Ishikawa (cell line): ENCODE measurements at regions not wholly inside any gene's neighbourhood (a gene's known extent, or its start where the extent isn't known, plus 50 kb on each side); places are given as distances from the start of the nearest gene placed in this dataset.

ENCODE experiments used
- CEBPB ChIP-seq: IDR thresholded peaks from 2 replicates; pipeline ENCODE4 v1.6.1; 2012
- CREB1 ChIP-seq: IDR thresholded peaks from 2 replicates; pipeline ENCODE4 v1.6.1; 2012; ENCODE audit warnings: low read depth
- EGR1 ChIP-seq: IDR thresholded peaks from 2 replicates; pipeline ENCODE4 v1.6.1; 2012
- EP300 ChIP-seq: IDR thresholded peaks from 2 replicates; pipeline ENCODE4 v1.6.1; 2012; ENCODE audit warnings: borderline replicate concordance
- FOXM1 ChIP-seq: IDR thresholded peaks from 2 replicates; pipeline ENCODE4 v1.6.1; 2012; ENCODE audit warnings: low read depth, borderline replicate concordance
- NFIC ChIP-seq: IDR thresholded peaks from 2 replicates; pipeline ENCODE4 v1.6.1; 2012
- RAD21 ChIP-seq: IDR thresholded peaks from 2 replicates; pipeline ENCODE4 v1.6.1; 2012; ENCODE audit warnings: low read depth
- TAF1 ChIP-seq: IDR thresholded peaks from 2 replicates; pipeline ENCODE4 v1.6.1; 2012; ENCODE audit warnings: low read depth, mild to moderate bottlenecking
- TCF12 ChIP-seq: IDR thresholded peaks from 2 replicates; pipeline ENCODE4 v1.6.1; 2012; ENCODE audit warnings: low read depth
- TEAD4 ChIP-seq: IDR thresholded peaks from 2 replicates; pipeline ENCODE4 v1.6.1; 2012
- YY1 ChIP-seq: IDR thresholded peaks from 2 replicates; pipeline ENCODE4 v1.6.1; 2012; ENCODE audit warnings: low read depth
- ZBTB7A ChIP-seq: IDR thresholded peaks from 2 replicates; pipeline ENCODE4 v1.6.1; 2012; ENCODE audit warnings: low read depth
- TF ChIP-seq, protein P1 (sequence below): IDR thresholded peaks from 2 replicates; pipeline ENCODE4 v1.6.1; 2012; ENCODE audit warnings: low read depth, mild to moderate bottlenecking
- TF ChIP-seq, protein P2 (sequence below): IDR thresholded peaks from 2 replicates; pipeline ENCODE4 v1.6.1; 2012
- TF ChIP-seq, protein P3 (sequence below): IDR thresholded peaks from 2 replicates; pipeline ENCODE4 v1.6.1; 2012

DNA sequence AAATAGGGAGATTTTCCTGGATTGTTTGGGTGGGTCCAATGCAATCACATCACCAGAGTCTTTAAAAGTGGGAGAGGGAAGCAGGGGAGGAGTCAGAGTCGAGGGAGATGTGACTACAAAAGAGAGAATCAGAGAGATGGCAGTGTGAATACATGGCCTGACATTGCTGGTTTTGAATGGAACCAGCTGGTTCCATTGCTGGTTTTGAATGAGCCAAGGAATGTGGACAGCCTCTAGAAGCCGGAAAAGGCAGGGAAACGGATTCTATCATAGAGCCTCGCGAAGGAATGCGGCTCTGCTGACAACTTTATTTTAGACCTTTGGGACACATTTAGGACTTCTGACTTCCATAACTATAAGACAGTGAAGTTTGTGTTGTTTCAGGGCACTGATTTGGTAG, 627.0 kb upstream of the HTR2C start:
- TF ChIP-seq EGR1 (no peak), RAD21 (no peak), YY1 (no peak), TCF12 (no peak), ZBTB7A (no peak), FOXM1 (no peak), TAF1 (no peak), TEAD4 (no peak), CEBPB (no peak), NFIC (no peak), CREB1 (no peak), EP300 (no peak)
- TF ChIP-seq, protein P1, sequence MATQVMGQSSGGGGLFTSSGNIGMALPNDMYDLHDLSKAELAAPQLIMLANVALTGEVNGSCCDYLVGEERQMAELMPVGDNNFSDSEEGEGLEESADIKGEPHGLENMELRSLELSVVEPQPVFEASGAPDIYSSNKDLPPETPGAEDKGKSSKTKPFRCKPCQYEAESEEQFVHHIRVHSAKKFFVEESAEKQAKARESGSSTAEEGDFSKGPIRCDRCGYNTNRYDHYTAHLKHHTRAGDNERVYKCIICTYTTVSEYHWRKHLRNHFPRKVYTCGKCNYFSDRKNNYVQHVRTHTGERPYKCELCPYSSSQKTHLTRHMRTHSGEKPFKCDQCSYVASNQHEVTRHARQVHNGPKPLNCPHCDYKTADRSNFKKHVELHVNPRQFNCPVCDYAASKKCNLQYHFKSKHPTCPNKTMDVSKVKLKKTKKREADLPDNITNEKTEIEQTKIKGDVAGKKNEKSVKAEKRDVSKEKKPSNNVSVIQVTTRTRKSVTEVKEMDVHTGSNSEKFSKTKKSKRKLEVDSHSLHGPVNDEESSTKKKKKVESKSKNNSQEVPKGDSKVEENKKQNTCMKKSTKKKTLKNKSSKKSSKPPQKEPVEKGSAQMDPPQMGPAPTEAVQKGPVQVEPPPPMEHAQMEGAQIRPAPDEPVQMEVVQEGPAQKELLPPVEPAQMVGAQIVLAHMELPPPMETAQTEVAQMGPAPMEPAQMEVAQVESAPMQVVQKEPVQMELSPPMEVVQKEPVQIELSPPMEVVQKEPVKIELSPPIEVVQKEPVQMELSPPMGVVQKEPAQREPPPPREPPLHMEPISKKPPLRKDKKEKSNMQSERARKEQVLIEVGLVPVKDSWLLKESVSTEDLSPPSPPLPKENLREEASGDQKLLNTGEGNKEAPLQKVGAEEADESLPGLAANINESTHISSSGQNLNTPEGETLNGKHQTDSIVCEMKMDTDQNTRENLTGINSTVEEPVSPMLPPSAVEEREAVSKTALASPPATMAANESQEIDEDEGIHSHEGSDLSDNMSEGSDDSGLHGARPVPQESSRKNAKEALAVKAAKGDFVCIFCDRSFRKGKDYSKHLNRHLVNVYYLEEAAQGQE, result no peak
- TF ChIP-seq, protein P2, sequence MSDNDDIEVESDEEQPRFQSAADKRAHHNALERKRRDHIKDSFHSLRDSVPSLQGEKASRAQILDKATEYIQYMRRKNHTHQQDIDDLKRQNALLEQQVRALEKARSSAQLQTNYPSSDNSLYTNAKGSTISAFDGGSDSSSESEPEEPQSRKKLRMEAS, result no peak
- TF ChIP-seq, protein P3, sequence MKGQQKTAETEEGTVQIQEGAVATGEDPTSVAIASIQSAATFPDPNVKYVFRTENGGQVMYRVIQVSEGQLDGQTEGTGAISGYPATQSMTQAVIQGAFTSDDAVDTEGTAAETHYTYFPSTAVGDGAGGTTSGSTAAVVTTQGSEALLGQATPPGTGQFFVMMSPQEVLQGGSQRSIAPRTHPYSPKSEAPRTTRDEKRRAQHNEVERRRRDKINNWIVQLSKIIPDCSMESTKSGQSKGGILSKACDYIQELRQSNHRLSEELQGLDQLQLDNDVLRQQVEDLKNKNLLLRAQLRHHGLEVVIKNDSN, result no peak

DNA sequence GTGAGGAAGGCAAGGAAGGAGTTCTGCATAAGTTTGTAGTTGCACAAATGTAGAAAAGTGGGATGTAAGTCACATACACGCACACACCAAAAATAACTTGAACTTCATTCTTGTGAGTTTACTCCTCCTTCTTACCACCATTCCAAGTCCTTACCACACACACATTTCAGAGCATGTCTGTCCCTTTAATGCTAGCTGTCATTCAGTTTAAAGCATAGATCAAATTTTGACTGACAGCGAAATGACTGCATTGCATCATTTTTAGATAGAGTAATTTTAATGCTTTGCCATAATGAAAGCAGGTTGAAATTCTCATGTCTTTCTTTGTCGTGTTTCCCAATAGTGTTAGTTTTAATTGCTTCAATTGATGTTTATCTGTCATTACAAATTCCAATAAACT, 629.6 kb upstream of the HTR2C start:
- TF ChIP-seq, protein P3, result no peak
- TF ChIP-seq TCF12, result no peak
- TF ChIP-seq YY1, result no peak

DNA sequence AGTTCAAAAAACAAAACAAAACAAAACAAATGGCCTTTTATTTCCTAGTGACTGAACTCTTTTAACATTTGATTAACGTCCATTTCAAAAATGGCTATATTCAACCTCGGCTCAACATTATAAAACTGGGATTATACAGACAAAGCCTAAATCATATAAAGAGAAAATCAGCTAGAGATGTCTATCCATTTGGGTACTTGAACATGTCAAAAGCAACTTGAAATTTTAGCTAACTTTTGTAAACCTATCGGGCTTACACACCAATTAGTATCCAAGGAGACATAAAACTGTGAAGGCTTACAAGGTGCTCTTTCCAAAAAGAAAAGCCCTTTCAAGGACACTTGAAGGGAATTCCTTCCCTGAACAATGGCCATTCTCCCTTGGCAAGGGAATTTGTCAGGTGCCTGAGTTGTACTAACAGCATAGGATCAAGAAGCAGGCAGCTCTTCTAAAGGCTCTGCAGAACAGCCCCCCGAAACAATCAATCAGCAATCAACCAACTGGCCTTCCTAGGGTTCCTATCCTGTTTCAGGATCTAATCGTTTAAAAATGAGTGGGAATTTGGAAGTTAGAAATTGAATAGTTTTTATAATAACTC, 633.7 kb upstream of the HTR2C start:
- TF ChIP-seq FOXM1, result no peak
- no peak for TF ChIP-seq EGR1
- no peak for TF ChIP-seq CEBPB
- TF ChIP-seq EP300, result no peak
- TF ChIP-seq, protein P3, result no peak
- TF ChIP-seq TEAD4, result no peak
- TF ChIP-seq ZBTB7A, result no peak
- TF ChIP-seq, protein P1, result no peak
- no peak for TF ChIP-seq RAD21

DNA sequence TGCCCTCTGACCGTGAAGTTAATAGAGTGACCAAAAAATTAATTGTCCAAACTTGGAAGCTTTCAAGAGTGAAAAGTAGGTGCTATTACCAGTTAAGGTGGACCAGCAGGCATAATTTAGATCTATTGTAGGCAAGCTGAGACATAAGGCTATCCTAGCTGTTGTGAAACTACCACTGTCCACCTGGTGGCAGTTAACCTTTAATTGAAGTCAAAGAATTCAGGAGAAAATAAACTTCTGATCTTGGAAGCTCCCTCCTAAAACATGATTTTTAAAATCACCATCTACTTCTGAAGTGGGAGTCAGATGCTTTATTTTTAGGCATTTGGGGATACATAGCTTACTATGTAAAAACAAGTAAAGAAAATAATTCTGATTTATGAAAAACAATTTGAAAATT, 636.3 kb upstream of the HTR2C start:
- TF ChIP-seq ZBTB7A (no peak), CEBPB (no peak), TEAD4 (no peak)

DNA sequence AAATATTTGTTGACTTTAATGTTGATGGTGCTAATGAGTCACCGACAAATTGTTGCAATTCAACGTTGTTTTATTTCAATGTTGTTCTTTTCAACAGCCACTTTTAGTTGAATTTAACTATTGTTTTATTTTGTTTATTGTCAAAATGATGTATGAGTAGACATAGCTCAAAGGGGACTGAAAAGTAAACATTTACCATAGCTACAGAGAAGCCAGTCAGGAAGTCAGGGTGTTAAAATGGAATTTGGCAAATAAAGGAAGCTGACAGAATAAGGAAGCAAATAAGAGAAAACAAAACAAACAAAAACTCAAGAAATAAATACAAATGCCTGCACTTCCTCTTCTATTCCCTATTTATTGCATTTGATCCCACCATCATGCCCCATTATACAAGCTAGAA, 648.4 kb upstream of the HTR2C start:
- TF ChIP-seq ZBTB7A (no peak), NFIC (no peak), TAF1 (no peak), CEBPB (no peak)

DNA sequence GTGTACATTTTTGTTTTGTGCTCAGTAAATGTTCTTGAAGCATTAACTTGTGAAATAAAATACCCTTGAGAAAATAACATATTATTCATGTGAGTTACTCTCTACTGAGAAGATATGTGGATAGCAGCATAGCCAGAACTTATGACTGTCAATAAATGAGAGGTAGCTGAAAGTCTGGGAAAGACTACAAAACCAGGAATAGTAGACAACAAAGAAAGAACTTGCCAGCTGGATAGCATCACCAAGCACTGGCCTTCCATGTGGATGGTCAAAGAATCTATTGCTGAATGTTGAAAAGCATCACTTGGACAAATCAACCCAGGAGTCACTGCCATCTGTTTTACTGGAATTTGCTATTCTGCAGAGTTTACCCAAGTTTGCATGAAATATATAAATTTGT, 650.0 kb upstream of the HTR2C start:
- TF ChIP-seq EGR1 (no peak), ZBTB7A (no peak), CREB1 (no peak), CEBPB (no peak), NFIC (no peak), TAF1 (no peak), RAD21 (no peak), TEAD4 (no peak)
- TF ChIP-seq, protein P3, result no peak
- TF ChIP-seq, protein P2, result no peak
- TF ChIP-seq, protein P1, result no peak
